ENCODE measurements at regions not wholly inside any gene's neighbourhood (a gene's known extent, or its start where the extent isn't known, plus 50 kb on each side); places are given as distances from the start of the nearest gene placed in this dataset.

- Mint-ChIP-seq H3K4me1 (no peaks in the 10 kb centered on the region), H3K27me3 (peaks cover 4 to 6% of the 10 kb centered on the region in 2 donors), H3K9me3 (peaks cover 0 to 3% (median 0%) of the 10 kb centered on the region in 3 donors), H3K4me3 (no peak overlapping the region), H3K27ac (no peak overlapping the region), H3K36me3 (no peaks in the 10 kb centered on the region)
- ChIA-PET CTCF (no interaction called here), POLR2A (no interaction called here)
- H3K36me3 ChIP-seq (ENCODE audit: control insufficient read depth in 2 of 2, extremely low read depth in 1 of 2, insufficient read depth in 1 of 2, low read length in 1 of 2) = no peaks in the 10 kb centered on the region
- DNase-seq (no peak), ATAC-seq (replicated peaks in 1 of 4) (no peak)
- H3K9me3 ChIP-seq = no peaks in the 10 kb centered on the region
- H3K4me1 ChIP-seq (ENCODE audit: control insufficient read depth in 1 of 2, extremely low read depth in 1 of 2, insufficient read depth in 2 of 2, low read length in 2 of 2) = no peaks in the 10 kb centered on the region
- no peak overlapping the region for H3K27ac ChIP-seq (ENCODE audit: low read length)
- 70% methylated on average over 1 of the region's 4 CpGs for WGBS (ENCODE audit: insufficient coverage)
- no peak overlapping the region for H3K4me3 ChIP-seq (ENCODE audit: control insufficient read depth in 1 of 2, extremely low read depth in 1 of 2, low read length in 1 of 2)
- no peaks in the 10 kb centered on the region for H3K27me3 ChIP-seq (replicated peaks in 1 of 2; ENCODE audit: control insufficient read depth in 2 of 2, extremely low read depth in 1 of 2, insufficient read depth in 2 of 2, low read length in 1 of 2)
These were observed 151.8 kb upstream of the MYT1L start for GRCh38 chr2:2482851-2483250.

- WGBS (ENCODE audit: insufficient coverage) = 82% methylated on average over 12 of the region's 12 CpGs
- ChIA-PET CTCF (no interaction called here), POLR2A (no interaction called here)
- Histone ChIP-seq H3K36me3 (ENCODE audit: control insufficient read depth in 2 of 2, extremely low read depth in 1 of 2, insufficient read depth in 1 of 2, low read length in 1 of 2) (no peaks in the 10 kb centered on the region), H3K4me1 (ENCODE audit: control insufficient read depth in 1 of 2, extremely low read depth in 1 of 2, insufficient read depth in 2 of 2, low read length in 2 of 2) (no peaks in the 10 kb centered on the region), H3K27me3 (replicated peaks in 1 of 2; ENCODE audit: control insufficient read depth in 2 of 2, extremely low read depth in 1 of 2, insufficient read depth in 2 of 2, low read length in 1 of 2) (no peaks in the 10 kb centered on the region), H3K9me3 (no peaks in the 10 kb centered on the region), H3K4me3 (ENCODE audit: control insufficient read depth in 1 of 2, extremely low read depth in 1 of 2, low read length in 1 of 2) (no peak overlapping the region), H3K27ac (ENCODE audit: low read length) (no peak overlapping the region)
- no peak for ATAC-seq (replicated peaks in 1 of 4)
- peaks cover 0 to 12% of the 10 kb centered on the region in 2 donors for H3K27me3 Mint-ChIP-seq
- no peaks in the 10 kb centered on the region for H3K36me3 Mint-ChIP-seq
- H3K4me3 Mint-ChIP-seq = no peak overlapping the region
- no peaks in the 10 kb centered on the region for H3K4me1 Mint-ChIP-seq
- H3K9me3 Mint-ChIP-seq = no peaks in the 10 kb centered on the region
- DNase-seq = no peak
- H3K27ac Mint-ChIP-seq = no peak overlapping the region
These were observed 141.8 kb upstream of the MYT1L start for GRCh38 chr2:2472881-2473280.

GRCh38 chr2:2472044-2472443, 141.0 kb upstream of the MYT1L start:
- Mint-ChIP-seq H3K4me3 (no peak overlapping the region), H3K36me3 (no peaks in the 10 kb centered on the region), H3K27ac (no peak overlapping the region), H3K27me3 (peaks cover 0 to 15% of the 10 kb centered on the region in 2 donors), H3K9me3 (no peaks in the 10 kb centered on the region), H3K4me1 (no peaks in the 10 kb centered on the region)
- ChIA-PET POLR2A (no interaction called here), CTCF (no interaction called here)
- WGBS (ENCODE audit: insufficient coverage) = 94% methylated on average over 9 of the region's 11 CpGs
- no peak overlapping the region for H3K4me3 ChIP-seq (ENCODE audit: control insufficient read depth in 1 of 2, extremely low read depth in 1 of 2, low read length in 1 of 2)
- no peaks in the 10 kb centered on the region for H3K9me3 ChIP-seq
- no peaks in the 10 kb centered on the region for H3K27me3 ChIP-seq (replicated peaks in 1 of 2; ENCODE audit: control insufficient read depth in 2 of 2, extremely low read depth in 1 of 2, insufficient read depth in 2 of 2, low read length in 1 of 2)
- H3K36me3 ChIP-seq (ENCODE audit: control insufficient read depth in 2 of 2, extremely low read depth in 1 of 2, insufficient read depth in 1 of 2, low read length in 1 of 2) = no peaks in the 10 kb centered on the region
- DNase-seq (no peak), ATAC-seq (replicated peaks in 1 of 4) (no peak)
- H3K4me1 ChIP-seq (ENCODE audit: control insufficient read depth in 1 of 2, extremely low read depth in 1 of 2, insufficient read depth in 2 of 2, low read length in 2 of 2) = no peaks in the 10 kb centered on the region
- H3K27ac ChIP-seq (ENCODE audit: low read length) = no peak overlapping the region

GRCh38 chr2:2466534-2466933, 135.5 kb upstream of the MYT1L start:
- ATAC-seq (replicated peaks in 1 of 4) (no peak), DNase-seq (no peak)
- H3K4me3 ChIP-seq (ENCODE audit: control insufficient read depth in 1 of 2, extremely low read depth in 1 of 2, low read length in 1 of 2) = no peak overlapping the region
- ChIA-PET POLR2A (interaction anchor here in 1 of 2 donors (0.7 kb wide), 1 partner anchor 20 kb away, joined by 3 read pairs; no protein-coding TSS in a partner anchor), CTCF (no interaction called here)
- Mint-ChIP-seq H3K36me3 (no peaks in the 10 kb centered on the region), H3K27me3 (peaks cover 2 to 17% of the 10 kb centered on the region in 2 donors), H3K4me3 (no peak overlapping the region), H3K9me3 (no peaks in the 10 kb centered on the region), H3K27ac (no peak overlapping the region), H3K4me1 (no peaks in the 10 kb centered on the region)
- no peak overlapping the region for H3K27ac ChIP-seq (ENCODE audit: low read length)
- H3K36me3 ChIP-seq (ENCODE audit: control insufficient read depth in 2 of 2, extremely low read depth in 1 of 2, insufficient read depth in 1 of 2, low read length in 1 of 2) = no peaks in the 10 kb centered on the region
- H3K27me3 ChIP-seq (replicated peaks in 1 of 2; ENCODE audit: control insufficient read depth in 2 of 2, extremely low read depth in 1 of 2, insufficient read depth in 2 of 2, low read length in 1 of 2) = peaks cover 0 to 3% of the 10 kb centered on the region in 2 experiments
- H3K4me1 ChIP-seq (ENCODE audit: control insufficient read depth in 1 of 2, extremely low read depth in 1 of 2, insufficient read depth in 2 of 2, low read length in 2 of 2) = no peaks in the 10 kb centered on the region
- 69% methylated on average over 6 of the region's 9 CpGs for WGBS (ENCODE audit: insufficient coverage)
- H3K9me3 ChIP-seq = no peaks in the 10 kb centered on the region

GRCh38 chr2:2464643-2465042, 133.6 kb upstream of the MYT1L start:
- H3K4me1 ChIP-seq (ENCODE audit: control insufficient read depth in 1 of 2, extremely low read depth in 1 of 2, insufficient read depth in 2 of 2, low read length in 2 of 2) = no peaks in the 10 kb centered on the region
- no peaks in the 10 kb centered on the region for H3K9me3 ChIP-seq
- H3K27ac ChIP-seq (ENCODE audit: low read length) = no peak overlapping the region
- Mint-ChIP-seq H3K36me3 (no peaks in the 10 kb centered on the region), H3K27ac (no peak overlapping the region), H3K4me1 (no peaks in the 10 kb centered on the region), H3K4me3 (no peak overlapping the region), H3K9me3 (no peaks in the 10 kb centered on the region), H3K27me3 (peaks cover 2 to 14% of the 10 kb centered on the region in 2 donors)
- DNase-seq = no peak
- 75% methylated on average over 5 of the region's 6 CpGs for WGBS (ENCODE audit: insufficient coverage)
- no peak for ATAC-seq (replicated peaks in 1 of 4)
- CTCF ChIA-PET = no interaction called here
- no peak overlapping the region for H3K4me3 ChIP-seq (ENCODE audit: control insufficient read depth in 1 of 2, extremely low read depth in 1 of 2, low read length in 1 of 2)
- POLR2A ChIA-PET = no interaction called here
- H3K36me3 ChIP-seq (ENCODE audit: control insufficient read depth in 2 of 2, extremely low read depth in 1 of 2, insufficient read depth in 1 of 2, low read length in 1 of 2) = no peaks in the 10 kb centered on the region
- peaks cover 0 to 3% of the 10 kb centered on the region in 2 experiments for H3K27me3 ChIP-seq (replicated peaks in 1 of 2; ENCODE audit: control insufficient read depth in 2 of 2, extremely low read depth in 1 of 2, insufficient read depth in 2 of 2, low read length in 1 of 2)

- no peak overlapping the region for H3K4me3 Mint-ChIP-seq
- H3K4me1 Mint-ChIP-seq = no peaks in the 10 kb centered on the region
- Histone ChIP-seq H3K9me3 (no peaks in the 10 kb centered on the region), H3K27ac (ENCODE audit: low read length) (no peak overlapping the region), H3K4me3 (ENCODE audit: control insufficient read depth in 1 of 2, extremely low read depth in 1 of 2, low read length in 1 of 2) (no peak overlapping the region), H3K27me3 (replicated peaks in 1 of 2; ENCODE audit: control insufficient read depth in 2 of 2, extremely low read depth in 1 of 2, insufficient read depth in 2 of 2, low read length in 1 of 2) (peaks cover 0 to 3% of the 10 kb centered on the region in 2 experiments), H3K4me1 (ENCODE audit: control insufficient read depth in 1 of 2, extremely low read depth in 1 of 2, insufficient read depth in 2 of 2, low read length in 2 of 2) (no peaks in the 10 kb centered on the region), H3K36me3 (ENCODE audit: control insufficient read depth in 2 of 2, extremely low read depth in 1 of 2, insufficient read depth in 1 of 2, low read length in 1 of 2) (no peaks in the 10 kb centered on the region)
- CTCF ChIA-PET = no interaction called here
- WGBS (ENCODE audit: insufficient coverage) = 58% methylated on average over 8 of the region's 12 CpGs
- peaks cover 2 to 16% of the 10 kb centered on the region in 2 donors for H3K27me3 Mint-ChIP-seq
- POLR2A ChIA-PET = no interaction called here
- no peak overlapping the region for H3K27ac Mint-ChIP-seq
- H3K9me3 Mint-ChIP-seq = no peaks in the 10 kb centered on the region
- H3K36me3 Mint-ChIP-seq = no peaks in the 10 kb centered on the region
- ATAC-seq (replicated peaks in 1 of 4) (no peak), DNase-seq (no peak)
These were observed 133.0 kb upstream of the MYT1L start for GRCh38 chr2:2464094-2464493.

GRCh38 chr2:2456721-2457120, 125.6 kb upstream of the MYT1L start:
- H3K4me3 Mint-ChIP-seq = no peak overlapping the region

More at GRCh38 chr2:2456721-2457120, 125.6 kb upstream of the MYT1L start:
- DNase-seq = no peak
- no peak overlapping the region for H3K27ac Mint-ChIP-seq
- Histone ChIP-seq H3K4me1 (ENCODE audit: control insufficient read depth in 1 of 2, extremely low read depth in 1 of 2, insufficient read depth in 2 of 2, low read length in 2 of 2) (no peaks in the 10 kb centered on the region), H3K27ac (ENCODE audit: low read length) (no peak overlapping the region), H3K9me3 (no peaks in the 10 kb centered on the region), H3K4me3 (ENCODE audit: control insufficient read depth in 1 of 2, extremely low read depth in 1 of 2, low read length in 1 of 2) (no peak overlapping the region), H3K27me3 (replicated peaks in 1 of 2; ENCODE audit: control insufficient read depth in 2 of 2, extremely low read depth in 1 of 2, insufficient read depth in 2 of 2, low read length in 1 of 2) (no peaks in the 10 kb centered on the region), H3K36me3 (ENCODE audit: control insufficient read depth in 2 of 2, extremely low read depth in 1 of 2, insufficient read depth in 1 of 2, low read length in 1 of 2) (no peaks in the 10 kb centered on the region)
- no peaks in the 10 kb centered on the region for H3K9me3 Mint-ChIP-seq
- POLR2A ChIA-PET = no interaction called here
- no peaks in the 10 kb centered on the region for H3K36me3 Mint-ChIP-seq
- H3K4me1 Mint-ChIP-seq = no peaks in the 10 kb centered on the region
- CTCF ChIA-PET = no interaction called here
- WGBS (ENCODE audit: insufficient coverage) = 90% methylated on average over 7 of the region's 7 CpGs
- peaks cover 3 to 14% of the 10 kb centered on the region in 2 donors for H3K27me3 Mint-ChIP-seq
- ATAC-seq (replicated peaks in 1 of 4) = no peak

Measured in T-cell (primary cell).